B cell (primary cell): ENCODE measurements at regions not wholly inside any gene's neighbourhood (a gene's known extent, or its start where the extent isn't known, plus 50 kb on each side); places are given as distances from the start of the nearest gene placed in this dataset.

ENCODE experiments used
- ATAC-seq: fragments of 200-7000 bp; cut with Tn5 transposase; one replicate; pipeline ENCODE4 v1.10.0; 2021; ENCODE audit warnings: low read depth, mild to moderate bottlenecking, moderate number of reproducible peaks, moderate library complexity
- CTCF ChIA-PET: fragments of 350-600 bp; sonication (Branson Sonifier 250); formaldehyde crosslinking; loops from one replicate; lab custom pipeline; 2021; ENCODE audit warnings: antibody characterized with exemption, inconsistent platforms; lab: Charles Lee
- POLR2A ChIA-PET: fragments of 350-600 bp; sonication (Branson Sonifier 250); formaldehyde crosslinking; loops from one replicate; lab custom pipeline; 2021; ENCODE audit warnings: antibody characterized with exemption; lab: Charles Lee
- DNase-seq: peaks from one replicate; pipeline ENCODE4 v3.0.0; 2013
- H2AFZ ChIP-seq: 2 replicates; pipeline ENCODE4 v1.6.1; 2012; ENCODE audit warnings: mild to moderate bottlenecking, low read depth, low read length; ENCODE audit not compliant: insufficient read depth, poor library complexity, severe bottlenecking
- H3K27ac ChIP-seq, 2 donors: 1 replicate in 1 of 2; 2 replicates in 1 of 2; pipeline ENCODE4 v1.5.1; 2012 to 2013; ENCODE audit warnings: low read length in 2 of 2, mild to moderate bottlenecking in 2 of 2, moderate library complexity in 1 of 2
- H3K27me3 ChIP-seq, 4 experiments: fragments of 200-600 bp in 1 of 4; sonication (generic) in 1 of 4; replicated peaks in 1 of 4; 1 replicate in 2 of 4; 2 replicates in 2 of 4; pipeline versions ENCODE4 v1.6.1 to v1.7.0; 2013 to 2016; ENCODE audit warnings: low read length in 3 of 4, mild to moderate bottlenecking in 2 of 4, mixed read lengths in 1 of 4, moderate library complexity in 1 of 4; ENCODE audit not compliant: insufficient read depth in 4 of 4, control insufficient read depth in 3 of 4; ENCODE audit errors: control extremely low read depth in 1 of 4
- H3K36me3 ChIP-seq, 2 experiments: replicated peaks in 1 of 2; 1 replicate in 1 of 2; 2 replicates in 1 of 2; pipeline versions ENCODE4 v1.6.1 to v1.7.1; 2013; ENCODE audit warnings: low read length in 1 of 2; ENCODE audit not compliant: insufficient read depth in 2 of 2, control insufficient read depth in 1 of 2; ENCODE audit errors: control extremely low read depth in 1 of 2, extremely low read depth in 1 of 2
- H3K4me1 ChIP-seq, 2 donors: fragments of 200-600 bp in 1 of 2; sonication (generic) in 1 of 2; 1 replicate in 1 of 2; 2 replicates in 1 of 2; pipeline versions ENCODE4 v1.5.1 to v1.6.1; 2013 to 2017; ENCODE audit warnings: low read length in 2 of 2; ENCODE audit not compliant: control insufficient read depth in 2 of 2, insufficient read depth in 2 of 2
- H3K4me2 ChIP-seq: replicated peaks from 2 replicates; pipeline ENCODE3; 2012; ENCODE audit warnings: mild to moderate bottlenecking, low read depth, low read length; ENCODE audit not compliant: poor library complexity, severe bottlenecking
- H3K4me3 ChIP-seq, 5 experiments: fragments of 200-600 bp in 1 of 5; sonication (generic) in 1 of 5; 1 replicate in 3 of 5; 2 replicates in 2 of 5; pipeline versions ENCODE4 v1.5.1 to v1.7.0; 2011 to 2016; ENCODE audit warnings: low read length in 4 of 5, mild to moderate bottlenecking in 4 of 5, low read depth in 2 of 5, control low read depth in 1 of 5, moderate library complexity in 1 of 5; ENCODE audit not compliant: insufficient read depth in 1 of 5; ENCODE audit errors: control extremely low read depth in 1 of 5, extremely low read depth in 1 of 5
- H3K79me2 ChIP-seq: fragments of 200-600 bp; sonication (generic); one replicate; pipeline ENCODE4 v1.6.0; 2016; ENCODE audit warnings: low read length; ENCODE audit not compliant: control insufficient read depth, insufficient read depth
- H3K9ac ChIP-seq: fragments of 200-600 bp; sonication (generic); 2 replicates; pipeline ENCODE4 v1.6.1; 2017; ENCODE audit warnings: mild to moderate bottlenecking, low read length, moderate library complexity
- H3K9me3 ChIP-seq, 3 donors: one replicate each; pipeline versions ENCODE4 v1.6.1 to v1.7.1; 2013; ENCODE audit warnings: low read length in 2 of 3; ENCODE audit not compliant: control insufficient read depth in 2 of 3, insufficient read depth in 1 of 3; ENCODE audit errors: control extremely low read depth in 1 of 3
- H4K20me1 ChIP-seq: 2 replicates; pipeline ENCODE4 v1.6.0; 2012; ENCODE audit warnings: mild to moderate bottlenecking, low read length; ENCODE audit not compliant: insufficient read depth, control insufficient read depth, poor library complexity, severe bottlenecking
- H3K27ac Mint-ChIP-seq: one replicate; pipeline ENCODE4 v1.8.0; 2021; ENCODE audit warnings: mixed read lengths
- H3K27me3 Mint-ChIP-seq: one replicate; pipeline ENCODE4 v1.8.0; 2021; ENCODE audit warnings: mixed read lengths
- H3K4me1 Mint-ChIP-seq: one replicate; pipeline ENCODE4 v1.8.0; 2021; ENCODE audit warnings: mixed read lengths
- H3K4me3 Mint-ChIP-seq: one replicate; pipeline ENCODE4 v1.8.0; 2021; ENCODE audit warnings: mixed read lengths
- H3K9me3 Mint-ChIP-seq: one replicate; pipeline ENCODE4 v1.8.0; 2022; ENCODE audit warnings: mixed read lengths; ENCODE audit not compliant: insufficient read depth
- EZH2 ChIP-seq: IDR thresholded peaks from 2 replicates; pipeline ENCODE4 v1.6.1; 2012; ENCODE audit warnings: borderline replicate concordance, low read depth, mild to moderate bottlenecking, moderate library complexity, low read length; ENCODE audit not compliant: insufficient read depth, poor library complexity, severe bottlenecking
- WGBS: methylation state at CpG from one replicate; pipeline ENCODE4 v1.1.5; 2013; ENCODE audit warnings: missing lambda C conversion rate; ENCODE audit not compliant: insufficient coverage; 5-methylcytosine and 5-hydroxymethylcytosine counted together
- intact Hi-C: fragments of 100-400 bp; cut with micrococcal nuclease; formaldehyde crosslinking; loops from one replicate; pipeline ENCODE4 v1.10.0; 2022
- TF ChIP-seq, protein P1 (sequence below): fragments of 200-600 bp; IDR thresholded peaks from one replicate; pipeline ENCODE4 v1.8.0; 2022; ENCODE audit warnings: antibody characterized with exemption, mild to moderate bottlenecking

- H3K9ac ChIP-seq: no peak overlapping the region
- CTCF ChIA-PET: no interaction called here
- DNase-seq: no peak
- H3K4me1 ChIP-seq: no peaks in the 10 kb centered on the region
- intact Hi-C loops: no loop called here
- no peaks in the 10 kb centered on the region for H3K27me3 ChIP-seq
- H3K27ac ChIP-seq: no peak overlapping the region
- H3K4me2 ChIP-seq: no peak overlapping the region
- no peaks in the 10 kb centered on the region for H3K79me2 ChIP-seq
- H3K27ac Mint-ChIP-seq: no peak overlapping the region
- TF ChIP-seq EZH2: no peak
- TF ChIP-seq, protein P1, sequence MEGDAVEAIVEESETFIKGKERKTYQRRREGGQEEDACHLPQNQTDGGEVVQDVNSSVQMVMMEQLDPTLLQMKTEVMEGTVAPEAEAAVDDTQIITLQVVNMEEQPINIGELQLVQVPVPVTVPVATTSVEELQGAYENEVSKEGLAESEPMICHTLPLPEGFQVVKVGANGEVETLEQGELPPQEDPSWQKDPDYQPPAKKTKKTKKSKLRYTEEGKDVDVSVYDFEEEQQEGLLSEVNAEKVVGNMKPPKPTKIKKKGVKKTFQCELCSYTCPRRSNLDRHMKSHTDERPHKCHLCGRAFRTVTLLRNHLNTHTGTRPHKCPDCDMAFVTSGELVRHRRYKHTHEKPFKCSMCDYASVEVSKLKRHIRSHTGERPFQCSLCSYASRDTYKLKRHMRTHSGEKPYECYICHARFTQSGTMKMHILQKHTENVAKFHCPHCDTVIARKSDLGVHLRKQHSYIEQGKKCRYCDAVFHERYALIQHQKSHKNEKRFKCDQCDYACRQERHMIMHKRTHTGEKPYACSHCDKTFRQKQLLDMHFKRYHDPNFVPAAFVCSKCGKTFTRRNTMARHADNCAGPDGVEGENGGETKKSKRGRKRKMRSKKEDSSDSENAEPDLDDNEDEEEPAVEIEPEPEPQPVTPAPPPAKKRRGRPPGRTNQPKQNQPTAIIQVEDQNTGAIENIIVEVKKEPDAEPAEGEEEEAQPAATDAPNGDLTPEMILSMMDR: no peak
- H3K27me3 Mint-ChIP-seq: no peaks in the 10 kb centered on the region
- no peaks in the 10 kb centered on the region for H3K4me1 Mint-ChIP-seq
- H2AFZ ChIP-seq: no peak overlapping the region
- 94% methylated on average over 22 of the region's 24 CpGs for WGBS
- no peak overlapping the region for H3K4me3 Mint-ChIP-seq
- H3K4me3 ChIP-seq: no peak overlapping the region
- no peaks in the 10 kb centered on the region for H4K20me1 ChIP-seq
- POLR2A ChIA-PET: no interaction called here
- H3K36me3 ChIP-seq: no peaks in the 10 kb centered on the region
- ATAC-seq: no peak
- no peaks in the 10 kb centered on the region for H3K9me3 Mint-ChIP-seq
- H3K9me3 ChIP-seq: peaks cover 0 to 20% (median 0%) of the 10 kb centered on the region in 3 donors
Observed at GRCh38 chr13:112246731-112247470, 129.3 kb upstream of the SPACA7 start.

DNA sequence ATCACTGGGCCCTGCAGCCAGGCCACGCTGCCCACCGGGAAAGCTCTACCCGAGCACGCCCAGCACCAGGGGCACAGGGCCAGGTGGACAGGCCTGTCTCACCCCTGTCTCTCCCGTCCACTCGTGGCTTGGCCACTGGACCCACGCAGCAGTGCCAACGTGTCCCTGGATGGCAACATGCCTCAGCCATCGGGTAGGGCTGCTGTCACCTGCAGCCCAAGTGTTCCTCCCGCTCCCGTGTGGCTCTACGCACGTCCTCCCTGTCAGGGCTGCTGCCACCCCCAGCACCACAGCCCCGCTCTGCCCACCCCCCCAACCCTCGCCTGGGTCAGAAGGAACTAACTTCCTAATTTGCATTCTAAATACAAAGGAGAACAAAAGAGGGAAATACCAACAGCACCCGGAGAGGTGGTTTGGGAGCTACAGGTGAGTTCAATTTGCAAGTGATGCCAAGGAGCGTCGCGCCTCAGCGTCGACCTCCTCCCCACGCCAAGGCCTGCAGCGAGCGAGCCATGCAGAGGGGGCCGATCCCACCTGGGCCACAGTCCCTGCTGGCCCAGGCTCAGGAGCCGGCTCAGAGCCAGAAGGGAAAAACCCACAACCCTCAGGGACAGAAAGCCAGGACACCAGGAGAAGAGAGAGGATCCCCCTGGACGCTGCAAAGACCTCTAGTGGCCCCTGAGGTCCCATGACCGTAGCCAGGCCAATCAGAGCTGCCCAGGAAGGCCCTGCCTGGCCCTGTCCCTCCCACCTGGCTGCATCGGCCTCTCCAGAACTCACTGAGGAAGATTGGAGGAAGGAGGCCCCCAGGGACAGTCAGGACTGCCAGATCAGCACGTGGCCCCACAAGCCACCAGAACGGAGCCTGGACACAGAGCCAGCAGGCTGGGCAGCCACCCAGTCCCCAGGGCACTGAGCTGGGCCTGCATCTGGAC, 128.4 kb upstream of the SPACA7 start:
- Histone ChIP-seq H3K36me3 (no peaks in the 10 kb centered on the region), H3K4me1 (no peaks in the 10 kb centered on the region), H3K79me2 (no peaks in the 10 kb centered on the region), H3K9ac (no peak overlapping the region), H2AFZ (no peak overlapping the region), H3K9me3 (peaks cover 0 to 22% (median 0%) of the 10 kb centered on the region in 3 donors), H3K4me2 (no peak overlapping the region), H4K20me1 (no peaks in the 10 kb centered on the region), H3K4me3 (no peak overlapping the region), H3K27me3 (no peaks in the 10 kb centered on the region), H3K27ac (no peak overlapping the region)
- WGBS: 88% methylated on average over 25 of the region's 31 CpGs
- Mint-ChIP-seq H3K4me3 (no peak overlapping the region), H3K4me1 (no peaks in the 10 kb centered on the region), H3K27ac (no peak overlapping the region), H3K27me3 (no peaks in the 10 kb centered on the region), H3K9me3 (no peaks in the 10 kb centered on the region)
- intact Hi-C loops: no loop called here
- ChIA-PET POLR2A (no interaction called here), CTCF (no interaction called here)
- no peak for DNase-seq
- TF ChIP-seq, protein P1: no peak
- no peak for TF ChIP-seq EZH2
- no peak for ATAC-seq
